Osteocyte (in vitro differentiated cells): ENCODE measurements at regions not wholly inside any gene's neighbourhood (a gene's known extent, or its start where the extent isn't known, plus 50 kb on each side); places are given as distances from the start of the nearest gene placed in this dataset.
A peak's percentile ranks its signal among the peaks of the same experiment; 100 is the strongest.
"Not testable (repeated sequence)": the region's sequence is repeated elsewhere in the genome, so short reads cannot be mapped to it uniquely, and the experiment has no call there.

Experiments
- DNase-seq: peaks from one replicate; pipeline ENCODE4 v3.0.0; 2021; ENCODE audit warnings: mixed read lengths; ENCODE audit not compliant: unreplicated experiment; ENCODE audit errors: extremely low spot score
- H3K27ac Mint-ChIP-seq: one replicate; pipeline ENCODE4 v1.8.0; 2021; ENCODE audit warnings: mild to moderate bottlenecking, mixed read lengths; ENCODE audit not compliant: unreplicated experiment
- H3K27me3 Mint-ChIP-seq: one replicate; pipeline ENCODE4 v1.8.0; 2021; ENCODE audit warnings: mixed read lengths; ENCODE audit not compliant: unreplicated experiment
- H3K36me3 Mint-ChIP-seq: one replicate; pipeline ENCODE4 v1.8.0; 2021; ENCODE audit warnings: mixed read lengths; ENCODE audit not compliant: unreplicated experiment
- H3K4me1 Mint-ChIP-seq: one replicate; pipeline ENCODE4 v1.8.0; 2021; ENCODE audit warnings: mixed read lengths; ENCODE audit not compliant: unreplicated experiment
- H3K4me3 Mint-ChIP-seq: one replicate; pipeline ENCODE4 v1.8.0; 2021; ENCODE audit warnings: mild to moderate bottlenecking, moderate library complexity, mixed read lengths; ENCODE audit not compliant: unreplicated experiment
- H3K9me3 Mint-ChIP-seq: one replicate; pipeline ENCODE4 v1.8.0; 2021; ENCODE audit warnings: mixed read lengths; ENCODE audit not compliant: unreplicated experiment
- CTCF ChIP-seq: fragments of 200-600 bp; sonication (generic); IDR thresholded peaks from 2 replicates; pipeline ENCODE4 v1.5.0; 2021; ENCODE audit warnings: antibody characterized with exemption, mild to moderate bottlenecking, moderate library complexity

- H3K4me1 Mint-ChIP-seq: no peaks in the 10 kb centered on the region
- H3K4me3 Mint-ChIP-seq: no peak overlapping the region
- DNase-seq: no peak
- H3K27ac Mint-ChIP-seq: no peak overlapping the region
- no peaks in the 10 kb centered on the region for H3K27me3 Mint-ChIP-seq
- H3K36me3 Mint-ChIP-seq: no peaks in the 10 kb centered on the region
- no peak for TF ChIP-seq CTCF
- H3K9me3 Mint-ChIP-seq: no peaks in the 10 kb centered on the region
Observed at GRCh38 chr14:40367717-40368116, 935.5 kb upstream of the FBXO33 start.

GRCh38 chr14:40365305-40365704, 933.1 kb upstream of the FBXO33 start:
- Mint-ChIP-seq H3K9me3 (no peaks in the 10 kb centered on the region), H3K36me3 (no peaks in the 10 kb centered on the region), H3K4me1 (no peaks in the 10 kb centered on the region), H3K27ac (no peak overlapping the region), H3K27me3 (no peaks in the 10 kb centered on the region), H3K4me3 (no peak overlapping the region)
- no peak for DNase-seq
- TF ChIP-seq CTCF: no peak

GRCh38 chr14:40362856-40363255, 930.6 kb upstream of the FBXO33 start:
- H3K9me3 Mint-ChIP-seq: no peaks in the 10 kb centered on the region
- H3K27me3 Mint-ChIP-seq: no peaks in the 10 kb centered on the region
- no peak for TF ChIP-seq CTCF
- H3K4me1 Mint-ChIP-seq: no peaks in the 10 kb centered on the region
- no peak for DNase-seq
- no peaks in the 10 kb centered on the region for H3K36me3 Mint-ChIP-seq
- H3K4me3 Mint-ChIP-seq: no peak overlapping the region
- H3K27ac Mint-ChIP-seq: no peak overlapping the region

GRCh38 chr14:40354754-40355153, 922.5 kb upstream of the FBXO33 start:
- H3K9me3 Mint-ChIP-seq: peaks cover 3% of the 10 kb centered on the region
- H3K27ac Mint-ChIP-seq: no peak overlapping the region
- TF ChIP-seq CTCF: no peak
- H3K36me3 Mint-ChIP-seq: no peaks in the 10 kb centered on the region
- no peaks in the 10 kb centered on the region for H3K4me1 Mint-ChIP-seq
- DNase-seq: no peak
- no peak overlapping the region for H3K4me3 Mint-ChIP-seq
- no peaks in the 10 kb centered on the region for H3K27me3 Mint-ChIP-seq

GRCh38 chr14:40348104-40348503, 915.9 kb upstream of the FBXO33 start:
- not testable (repeated sequence) for DNase-seq, H3K9me3 Mint-ChIP-seq, H3K4me1 Mint-ChIP-seq, H3K27ac Mint-ChIP-seq, H3K27me3 Mint-ChIP-seq, H3K36me3 Mint-ChIP-seq
- H3K4me3 Mint-ChIP-seq: peak overlapping the region; percentile 56

- Mint-ChIP-seq H3K4me1 (no peaks in the 10 kb centered on the region), H3K4me3 (peak overlapping the region; percentile 56), H3K36me3 (no peaks in the 10 kb centered on the region), H3K27ac (no peak overlapping the region), H3K27me3 (peaks cover 2% of the 10 kb centered on the region), H3K9me3 (no peaks in the 10 kb centered on the region)
- DNase-seq: no peak
- no peak for TF ChIP-seq CTCF
Observed at GRCh38 chr14:40347675-40348074, 915.4 kb upstream of the FBXO33 start.
